ENCODE measurements at regions not wholly inside any gene's neighbourhood (a gene's known extent, or its start where the extent isn't known, plus 50 kb on each side); places are given as distances from the start of the nearest gene placed in this dataset.
"Not testable (repeated sequence)": the region's sequence is repeated elsewhere in the genome, so short reads cannot be mapped to it uniquely, and the experiment has no call there.

GRCh38 chrX:51215856-51216255 lies 116.8 kb upstream of the NUDT10 start:
- Mint-ChIP-seq H3K4me3 (no peak overlapping the region), H3K36me3 (no peaks in the 10 kb centered on the region), H3K4me1 (no peaks in the 10 kb centered on the region), H3K27ac (no peak overlapping the region), H3K27me3 (no peaks in the 10 kb centered on the region), H3K9me3 (peaks cover 0 to 4% (median 0%) of the 10 kb centered on the region in 7 donors)
- no peak for ATAC-seq (ENCODE audit: low read depth in 2 of 2)
- Histone ChIP-seq H3K4me3 (ENCODE audit: low read depth, low read length) (no peak overlapping the region), H3K4me1 (ENCODE audit: control insufficient read depth, insufficient read depth, low read length, poor library complexity, severe bottlenecking) (no peaks in the 10 kb centered on the region), H3K27me3 (ENCODE audit: control insufficient read depth, insufficient read depth, low read length) (no peaks in the 10 kb centered on the region), H3K27ac (ENCODE audit: insufficient read depth, low read length, poor library complexity, severe bottlenecking) (no peak overlapping the region), H3K9me3 (ENCODE audit: control insufficient read depth in 2 of 2, low read length in 2 of 2) (no peaks in the 10 kb centered on the region), H3K36me3 (ENCODE audit: control insufficient read depth, insufficient read depth, low read length) (no peaks in the 10 kb centered on the region)
- no peak for DNase-seq

GRCh38 chrX:51242212-51242611 lies 90.4 kb upstream of the NUDT10 start:
- no peaks in the 10 kb centered on the region for H3K27me3 ChIP-seq (ENCODE audit: control insufficient read depth, insufficient read depth, low read length)
- no peak overlapping the region for H3K27ac ChIP-seq (ENCODE audit: insufficient read depth, low read length, poor library complexity, severe bottlenecking)
- no peaks in the 10 kb centered on the region for H3K36me3 ChIP-seq (ENCODE audit: control insufficient read depth, insufficient read depth, low read length)
- Mint-ChIP-seq H3K27ac (no peak overlapping the region), H3K4me1 (peaks cover 0 to 2% (median under 1%) of the 10 kb centered on the region in 4 donors), H3K4me3 (no peak overlapping the region), H3K27me3 (no peaks in the 10 kb centered on the region), H3K9me3 (peaks cover 0 to 29% (median 8%) of the 10 kb centered on the region in 7 donors), H3K36me3 (peaks cover 20% of the 10 kb centered on the region)
- ATAC-seq (ENCODE audit: low read depth in 2 of 2) (no peak), DNase-seq (no peak)
- no peaks in the 10 kb centered on the region for H3K4me1 ChIP-seq (ENCODE audit: control insufficient read depth, insufficient read depth, low read length, poor library complexity, severe bottlenecking)
- H3K4me3 ChIP-seq (ENCODE audit: low read depth, low read length) = no peak overlapping the region
- peaks cover 0 to 7% of the 10 kb centered on the region in 2 experiments for H3K9me3 ChIP-seq (ENCODE audit: control insufficient read depth in 2 of 2, low read length in 2 of 2)

GRCh38 chrX:51257490-51257889 lies 75.1 kb upstream of the NUDT10 start:
- Mint-ChIP-seq H3K9me3 (peaks cover 0 to 3% (median 0%) of the 10 kb centered on the region in 7 donors), H3K27ac (no peak overlapping the region), H3K4me1 (no peaks in the 10 kb centered on the region), H3K4me3 (no peak overlapping the region), H3K36me3 (no peaks in the 10 kb centered on the region), H3K27me3 (no peaks in the 10 kb centered on the region)
- Histone ChIP-seq H3K4me1 (ENCODE audit: control insufficient read depth, insufficient read depth, low read length, poor library complexity, severe bottlenecking) (no peaks in the 10 kb centered on the region), H3K27ac (ENCODE audit: insufficient read depth, low read length, poor library complexity, severe bottlenecking) (no peak overlapping the region), H3K36me3 (ENCODE audit: control insufficient read depth, insufficient read depth, low read length) (no peaks in the 10 kb centered on the region), H3K9me3 (ENCODE audit: control insufficient read depth in 2 of 2, low read length in 2 of 2) (no peaks in the 10 kb centered on the region), H3K4me3 (ENCODE audit: low read depth, low read length) (no peak overlapping the region), H3K27me3 (ENCODE audit: control insufficient read depth, insufficient read depth, low read length) (no peaks in the 10 kb centered on the region)
- no peak for ATAC-seq (ENCODE audit: low read depth in 2 of 2)
- DNase-seq = no peak

GRCh38 chrX:51262271-51262670 lies 70.4 kb upstream of the NUDT10 start:
- H3K9me3 Mint-ChIP-seq, H3K27ac Mint-ChIP-seq: not testable (repeated sequence)

GRCh38 chrX:51272638-51273037 lies 60.0 kb upstream of the NUDT10 start:
- Mint-ChIP-seq H3K9me3 (peaks cover 0 to 4% (median 0%) of the 10 kb centered on the region in 7 donors), H3K27ac (no peak overlapping the region), H3K4me3 (no peak overlapping the region), H3K36me3 (no peaks in the 10 kb centered on the region), H3K4me1 (no peaks in the 10 kb centered on the region), H3K27me3 (no peaks in the 10 kb centered on the region)
- ATAC-seq (ENCODE audit: low read depth in 2 of 2) = no peak
- Histone ChIP-seq H3K4me1 (ENCODE audit: control insufficient read depth, insufficient read depth, low read length, poor library complexity, severe bottlenecking) (no peaks in the 10 kb centered on the region), H3K36me3 (ENCODE audit: control insufficient read depth, insufficient read depth, low read length) (no peaks in the 10 kb centered on the region), H3K27me3 (ENCODE audit: control insufficient read depth, insufficient read depth, low read length) (no peaks in the 10 kb centered on the region), H3K9me3 (ENCODE audit: control insufficient read depth in 2 of 2, low read length in 2 of 2) (peaks cover 0 to 1% of the 10 kb centered on the region in 2 experiments), H3K4me3 (ENCODE audit: low read depth, low read length) (no peak overlapping the region), H3K27ac (ENCODE audit: insufficient read depth, low read length, poor library complexity, severe bottlenecking) (no peak overlapping the region)
- no peak for DNase-seq

More at GRCh38 chrX:51262271-51262670, 70.4 kb upstream of the NUDT10 start:
- not testable (repeated sequence) for ATAC-seq (ENCODE audit: low read depth in 2 of 2); H3K4me3 Mint-ChIP-seq; H3K4me3 ChIP-seq (ENCODE audit: low read depth, low read length); H3K36me3 ChIP-seq (ENCODE audit: control insufficient read depth, insufficient read depth, low read length); DNase-seq; H3K27me3 ChIP-seq (ENCODE audit: control insufficient read depth, insufficient read depth, low read length); H3K9me3 ChIP-seq (ENCODE audit: control insufficient read depth in 2 of 2, low read length in 2 of 2); H3K4me1 ChIP-seq (ENCODE audit: control insufficient read depth, insufficient read depth, low read length, poor library complexity, severe bottlenecking); H3K27ac ChIP-seq (ENCODE audit: insufficient read depth, low read length, poor library complexity, severe bottlenecking); H3K4me1 Mint-ChIP-seq; H3K27me3 Mint-ChIP-seq; H3K36me3 Mint-ChIP-seq

GRCh38 chrX:51281758-51282318 lies 50.8 kb upstream of the NUDT10 start:
- H3K4me1 Mint-ChIP-seq = no peaks in the 10 kb centered on the region
- no peaks in the 10 kb centered on the region for H3K36me3 Mint-ChIP-seq
- H3K27ac Mint-ChIP-seq = no peak overlapping the region
- Histone ChIP-seq H3K36me3 (ENCODE audit: control insufficient read depth, insufficient read depth, low read length) (no peaks in the 10 kb centered on the region), H3K27ac (ENCODE audit: insufficient read depth, low read length, poor library complexity, severe bottlenecking) (no peak overlapping the region), H3K27me3 (ENCODE audit: control insufficient read depth, insufficient read depth, low read length) (no peaks in the 10 kb centered on the region), H3K4me3 (ENCODE audit: low read depth, low read length) (no peak overlapping the region), H3K4me1 (ENCODE audit: control insufficient read depth, insufficient read depth, low read length, poor library complexity, severe bottlenecking) (no peaks in the 10 kb centered on the region), H3K9me3 (ENCODE audit: control insufficient read depth in 2 of 2, low read length in 2 of 2) (no peaks in the 10 kb centered on the region)
- DNase-seq (no peak), ATAC-seq (ENCODE audit: low read depth in 2 of 2) (no peak)
- no peaks in the 10 kb centered on the region for H3K27me3 Mint-ChIP-seq
- no peaks in the 10 kb centered on the region for H3K9me3 Mint-ChIP-seq
- H3K4me3 Mint-ChIP-seq = no peak overlapping the region

All from CD4-positive, CD25-positive, alpha-beta regulatory T cell (primary cell).